ENCODE measurements at regions not wholly inside any gene's neighbourhood (a gene's known extent, or its start where the extent isn't known, plus 50 kb on each side); places are given as distances from the start of the nearest gene placed in this dataset.
"Not testable (repeated sequence)": the region's sequence is repeated elsewhere in the genome, so short reads cannot be mapped to it uniquely, and the experiment has no call there.

DNA sequence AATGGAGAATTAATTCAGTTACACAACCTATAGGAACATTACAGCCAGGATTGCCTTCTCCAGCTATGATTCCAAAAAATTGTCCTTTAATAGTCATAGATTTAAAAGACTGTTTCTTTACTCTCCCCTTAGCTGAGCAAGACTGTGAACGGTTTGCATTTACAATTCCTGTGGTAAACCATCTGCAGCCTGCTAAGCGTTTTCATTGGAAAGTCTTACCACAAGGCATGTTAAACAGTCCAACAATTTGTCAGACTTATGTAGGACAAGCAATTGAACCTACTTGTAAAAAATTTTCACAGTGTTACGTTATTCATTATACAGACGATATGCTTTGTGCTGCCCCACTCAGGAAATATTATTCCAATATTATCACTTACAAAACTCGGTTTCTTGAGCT lies 140.6 kb upstream of the ZNF91 start:
- not testable (repeated sequence) for DNase-seq (ENCODE audit: low read depth)

DNA sequence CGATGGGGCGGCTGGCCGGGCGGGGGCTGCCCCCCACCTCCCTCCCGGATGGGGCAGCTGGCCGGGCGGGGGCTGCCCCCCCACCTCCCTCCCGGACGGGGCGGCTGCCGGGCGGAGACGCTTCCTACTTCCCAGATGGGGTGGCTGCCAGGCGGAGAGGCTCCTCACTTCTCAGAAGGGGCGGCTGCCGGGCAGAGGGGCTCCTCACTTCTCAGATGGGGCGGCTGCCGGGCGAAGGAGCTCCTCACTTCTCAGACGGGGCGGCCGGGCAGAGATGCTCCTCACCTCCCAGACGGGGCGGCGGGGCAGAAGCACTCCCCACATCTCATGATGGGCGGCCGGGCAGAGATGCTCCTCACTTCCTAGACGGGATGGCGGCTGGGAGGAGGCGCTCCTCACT lies 138.2 kb upstream of the ZNF91 start:
- not testable (repeated sequence) for DNase-seq (ENCODE audit: low read depth)

GRCh38 chr19:23531976-23532375 lies 136.7 kb upstream of the ZNF91 start:
- DNase-seq (ENCODE audit: low read depth): no peak

DNA sequence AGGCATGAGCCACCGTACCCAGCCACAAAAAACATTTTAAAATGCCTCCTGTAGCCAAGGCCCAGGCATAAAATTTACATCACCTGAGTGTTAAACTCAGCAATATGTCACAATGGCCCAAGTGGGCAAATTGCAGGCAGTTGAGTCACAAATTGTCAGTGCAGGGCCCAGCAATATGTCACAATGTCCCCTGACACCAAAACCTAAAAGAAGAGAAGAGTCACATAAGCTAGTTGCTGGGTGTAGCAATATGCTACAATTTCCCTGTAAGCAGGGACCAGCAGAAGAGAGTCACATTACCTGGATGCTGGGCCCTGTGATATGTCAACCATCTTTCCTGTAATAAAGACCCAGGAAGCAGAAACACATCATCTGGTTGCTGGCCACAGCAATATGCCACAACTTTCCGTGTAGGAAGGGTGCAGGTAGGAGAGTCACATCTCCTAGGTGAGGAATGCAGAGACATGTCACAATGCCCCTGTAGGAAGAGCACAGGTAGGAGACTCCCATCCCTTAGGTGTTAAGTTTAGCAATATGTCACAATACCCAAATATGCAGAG lies 136.0 kb upstream of the ZNF91 start:
- DNase-seq (ENCODE audit: low read depth): no peak

DNA sequence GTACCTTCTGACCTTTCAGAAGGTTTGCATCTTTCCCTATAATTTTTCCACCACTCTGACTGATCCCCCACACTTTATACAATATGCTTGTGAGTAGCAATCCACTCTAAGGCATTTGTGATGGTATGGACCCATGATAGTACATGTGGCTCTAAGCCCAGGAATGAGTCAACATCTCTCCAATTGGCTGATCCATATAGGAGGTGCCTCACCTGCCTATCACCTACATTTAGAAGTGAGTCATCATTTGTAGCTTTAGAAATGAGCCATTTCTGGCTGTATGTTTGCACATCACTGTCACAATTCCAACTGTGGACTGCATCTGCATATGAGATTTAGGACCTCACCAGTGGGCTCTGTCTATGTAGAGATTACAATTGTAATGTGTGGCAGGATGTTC lies 133.1 kb upstream of the ZNF91 start:
- DNase-seq (ENCODE audit: low read depth): no peak

GRCh38 chr19:23527797-23528196 lies 132.5 kb upstream of the ZNF91 start:
- no peak for DNase-seq (ENCODE audit: low read depth)

- no peak for DNase-seq (ENCODE audit: low read depth)
These were observed 131.0 kb upstream of the ZNF91 start for GRCh38 chr19:23526302-23526701.

DNA sequence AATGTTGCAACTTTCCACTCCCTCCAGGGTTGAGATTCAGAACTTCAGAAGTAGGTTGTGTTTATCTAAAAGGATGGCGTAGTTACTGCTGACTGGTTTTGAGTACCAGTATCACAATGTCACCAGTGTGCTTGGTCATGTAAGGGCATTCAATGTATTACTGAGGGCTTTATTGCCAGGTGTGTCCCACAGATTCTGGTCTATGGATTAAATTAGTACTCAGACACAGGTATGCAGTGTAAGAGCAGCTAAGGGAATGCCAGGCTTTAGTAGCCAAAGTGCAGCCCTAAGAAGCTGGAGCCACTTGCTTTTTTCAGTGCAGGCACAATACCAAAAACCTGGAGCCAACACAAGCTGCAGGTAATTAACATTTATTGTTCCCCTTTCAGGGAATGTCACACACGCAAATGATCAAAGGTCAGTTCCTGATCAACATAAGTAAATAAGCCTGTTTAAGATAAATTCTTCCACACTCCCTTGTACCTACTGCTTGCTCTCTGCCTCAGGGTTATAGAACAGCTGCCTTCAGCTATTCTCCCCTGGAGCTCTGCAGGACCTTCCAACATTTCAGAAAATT lies 130.1 kb upstream of the ZNF91 start:
- DNase-seq (ENCODE audit: low read depth): no peak

DNA sequence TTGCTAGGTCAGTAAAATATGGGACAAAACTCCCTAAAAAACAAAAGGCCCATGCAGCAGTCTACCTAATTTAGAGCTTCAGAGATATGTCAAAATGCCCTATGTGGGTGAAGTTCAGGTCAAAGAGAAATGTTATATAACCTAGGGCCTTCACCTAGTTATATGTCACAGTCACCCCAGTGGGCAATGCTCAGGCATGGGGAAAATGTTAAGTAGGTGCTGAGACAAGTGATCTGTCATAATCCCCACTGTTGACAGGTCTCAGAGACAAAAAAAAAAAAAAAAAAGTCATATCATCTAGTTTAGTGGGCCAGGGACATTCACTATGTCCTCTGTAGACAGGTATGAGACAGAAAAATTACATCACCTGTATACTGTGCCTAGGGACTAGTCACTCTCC lies 128.6 kb upstream of the ZNF91 start:
- no peak for DNase-seq (ENCODE audit: low read depth)

- no peak for DNase-seq (ENCODE audit: low read depth)
These were observed 127.2 kb upstream of the ZNF91 start for GRCh38 chr19:23522431-23522830.

GRCh38 chr19:23521471-23521870 lies 126.2 kb upstream of the ZNF91 start:
- DNase-seq (ENCODE audit: low read depth): no peak

DNA sequence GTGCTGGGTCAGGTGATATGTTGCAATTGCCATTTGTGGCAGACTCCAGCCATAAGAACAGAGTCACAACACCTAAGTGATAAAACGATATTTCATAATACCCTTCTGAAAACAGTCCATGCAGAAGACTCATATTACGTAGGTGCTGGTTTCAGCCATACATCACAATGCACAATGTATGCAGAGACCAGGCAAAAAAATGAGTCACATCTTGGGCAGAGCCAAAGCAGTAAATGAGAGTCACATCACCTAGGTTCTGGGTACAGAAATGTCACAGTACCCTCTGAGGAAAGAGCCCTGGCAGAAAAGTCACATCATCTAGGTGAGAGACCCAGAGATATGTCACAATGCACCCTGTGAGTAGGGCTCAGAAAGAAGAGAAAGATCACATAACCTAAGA lies 125.2 kb upstream of the ZNF91 start:
- DNase-seq (ENCODE audit: low read depth): no peak

- DNase-seq (ENCODE audit: low read depth): no peak
These were observed 123.8 kb upstream of the ZNF91 start for GRCh38 chr19:23519031-23519430.

DNA sequence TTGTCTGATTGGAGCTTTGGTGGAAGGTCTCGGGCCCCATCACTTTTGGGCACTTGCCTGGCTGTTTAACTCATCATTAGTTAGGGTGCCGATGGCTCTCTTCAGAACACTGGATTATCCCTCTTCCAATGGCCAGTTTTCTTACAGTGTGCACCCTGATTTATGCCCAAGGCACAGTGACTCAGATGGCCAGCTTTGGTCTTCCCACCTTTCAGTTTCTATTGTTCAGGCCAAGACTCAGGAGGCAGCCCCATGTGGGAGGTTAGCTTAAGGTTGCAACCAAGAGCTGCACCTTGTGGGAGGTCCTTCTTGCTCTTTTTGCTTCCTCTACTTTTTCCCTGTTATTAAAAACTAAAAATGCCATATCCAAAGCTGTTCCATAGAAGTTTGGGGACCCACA lies 121.0 kb upstream of the ZNF91 start:
- DNase-seq (ENCODE audit: low read depth): no peak

DNA sequence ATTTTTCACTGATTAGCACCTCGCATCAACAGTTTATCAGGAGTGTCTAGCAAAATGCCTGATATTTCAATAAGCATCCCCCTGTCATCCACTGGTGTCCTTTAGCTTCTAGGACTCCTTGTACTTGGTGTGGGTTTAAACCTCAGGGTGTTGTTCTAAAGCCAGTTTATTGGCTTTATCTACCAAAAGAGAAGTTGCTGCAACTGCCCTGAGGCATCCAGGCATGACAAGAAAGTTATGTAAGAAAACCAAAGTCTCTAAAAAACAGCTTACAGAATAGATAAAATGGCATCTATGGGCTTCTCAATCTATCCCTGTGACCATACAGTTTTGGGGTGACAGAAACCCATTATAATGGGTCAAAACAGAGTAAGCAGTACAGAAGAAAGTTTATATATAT lies 120.3 kb upstream of the ZNF91 start:
- DNase-seq (ENCODE audit: low read depth): no peak

DNA sequence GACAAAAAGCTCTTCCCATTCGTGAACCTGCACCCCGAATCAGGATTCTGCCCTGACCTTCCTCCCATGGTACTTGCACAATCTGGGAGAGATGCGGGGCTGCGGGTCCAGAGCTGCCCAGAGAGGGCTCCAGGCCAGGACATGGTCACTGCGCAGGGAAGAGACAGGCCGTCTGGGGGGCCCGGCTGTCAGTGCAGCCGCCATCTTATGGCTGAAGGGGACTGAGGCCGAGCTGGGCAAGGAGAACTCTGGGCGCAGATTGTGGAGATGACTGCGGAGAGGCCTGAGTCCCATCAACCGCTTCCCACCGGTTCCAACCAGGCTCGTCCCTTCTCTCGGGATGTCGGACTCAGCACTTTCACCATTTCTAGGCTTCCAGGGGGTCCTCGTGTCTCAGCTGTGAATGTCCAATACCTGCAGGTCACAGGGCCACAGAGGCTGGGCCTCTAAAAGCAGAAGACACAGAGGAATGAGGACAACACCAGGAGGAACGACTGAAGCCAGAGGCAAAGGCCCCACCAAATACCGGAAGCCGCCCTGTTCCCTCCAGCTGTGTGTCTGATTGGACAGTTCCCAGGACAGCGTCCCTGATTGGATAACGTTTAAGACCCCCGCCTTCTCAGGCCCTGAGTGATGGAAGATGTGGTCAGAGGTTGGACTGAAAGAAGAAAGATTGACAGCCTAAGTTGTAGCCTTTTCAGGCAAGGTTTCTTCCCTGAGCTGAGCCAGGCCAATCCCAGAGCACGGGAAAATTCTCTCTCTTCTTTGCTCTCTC lies 117.1 kb upstream of the ZNF91 start:
- DNase-seq (ENCODE audit: low read depth): no peak

DNA sequence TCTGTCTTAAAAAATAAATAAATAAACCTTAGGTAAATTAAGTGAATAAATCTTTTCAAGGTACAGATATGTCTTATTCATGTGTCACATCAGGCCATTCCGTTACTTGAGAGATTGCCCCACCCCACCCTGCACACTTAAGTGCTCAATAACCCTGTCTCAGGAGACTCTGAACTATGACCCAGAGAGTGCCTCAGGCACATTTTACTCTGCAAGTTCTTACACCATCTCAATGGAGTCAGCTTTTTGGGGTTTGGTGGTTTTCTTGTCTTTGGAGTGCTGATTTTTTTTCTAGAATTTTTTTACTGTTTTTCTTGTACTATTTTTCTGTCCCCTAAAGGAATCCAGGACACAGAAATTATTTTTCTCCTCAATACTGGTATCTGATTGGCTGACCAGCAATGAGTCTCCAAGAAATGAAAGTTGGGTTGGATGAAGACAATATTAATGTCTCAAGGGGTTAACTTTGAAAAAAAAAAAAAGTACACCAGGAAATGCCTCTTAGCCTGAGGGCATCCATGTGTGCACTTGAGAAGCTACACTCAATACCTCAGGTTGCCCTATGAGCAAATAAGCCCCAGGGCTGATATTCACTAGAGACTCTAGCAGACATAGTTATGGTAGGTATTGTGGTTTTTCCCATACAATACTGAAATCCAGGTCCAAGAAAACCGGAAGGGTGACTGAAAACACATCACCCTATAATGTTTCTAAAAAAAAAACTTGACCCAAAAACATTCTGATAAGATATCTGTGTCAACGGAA lies 114.6 kb upstream of the ZNF91 start:
- DNase-seq (ENCODE audit: low read depth): no peak

- DNase-seq (ENCODE audit: low read depth): no peak
These were observed 112.2 kb upstream of the ZNF91 start for GRCh38 chr19:23507446-23507845.

- DNase-seq (ENCODE audit: low read depth): no peak
These were observed 110.5 kb upstream of the ZNF91 start for GRCh38 chr19:23505738-23506137.

GRCh38 chr19:23482829-23483228 lies 87.6 kb upstream of the ZNF91 start:
- no peak for DNase-seq (ENCODE audit: low read depth)

- no peak for DNase-seq (ENCODE audit: low read depth)
These were observed 85.8 kb upstream of the ZNF91 start for GRCh38 chr19:23481043-23481442.

DNA sequence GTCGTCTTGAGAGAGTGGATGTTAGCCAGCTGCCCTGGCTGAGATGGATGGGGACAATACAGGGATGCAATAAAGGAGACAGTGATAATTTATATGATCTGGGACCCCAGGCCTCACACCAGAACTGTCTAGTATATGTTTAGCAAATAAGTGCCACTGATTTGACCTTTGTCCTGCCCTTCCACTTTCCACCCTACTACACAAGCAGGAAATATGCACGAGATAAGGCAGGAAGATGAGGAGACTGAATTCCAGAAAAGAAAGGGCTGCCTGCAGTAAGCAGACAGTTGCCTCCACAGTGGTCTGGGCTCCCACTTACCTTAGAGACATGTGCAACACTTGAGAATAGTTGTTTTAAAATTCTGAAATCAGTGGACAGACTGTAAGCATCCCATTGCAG lies 80.2 kb upstream of the ZNF91 start:
- DNase-seq (ENCODE audit: low read depth): no peak

DNA sequence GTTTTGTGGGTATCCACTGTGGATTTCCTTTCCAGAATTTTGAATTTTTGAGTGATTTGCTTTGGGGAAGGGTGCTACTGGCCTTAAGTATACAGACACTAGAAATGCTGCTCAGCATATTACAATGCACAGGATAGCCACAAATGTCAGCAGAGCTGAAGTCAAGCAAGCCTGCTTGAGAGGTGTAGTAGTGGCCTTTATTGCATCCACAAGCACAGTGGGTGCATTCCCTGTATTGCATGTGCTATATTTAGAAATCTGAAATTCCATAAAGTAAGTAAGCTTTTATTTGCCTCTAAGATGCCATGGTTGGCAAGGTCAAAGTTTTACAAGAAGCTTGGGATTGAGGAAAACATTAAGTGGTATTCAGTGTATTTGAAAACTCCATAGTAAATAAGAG lies 79.5 kb upstream of the ZNF91 start:
- DNase-seq (ENCODE audit: low read depth): no peak
